Endodermal cell (in vitro differentiated cells): ENCODE measurements at regions not wholly inside any gene's neighbourhood (a gene's known extent, or its start where the extent isn't known, plus 50 kb on each side); places are given as distances from the start of the nearest gene placed in this dataset.
"Not testable (repeated sequence)": the region's sequence is repeated elsewhere in the genome, so short reads cannot be mapped to it uniquely, and the experiment has no call there.

ENCODE experiments used
- DNase-seq: peaks from one replicate; pipeline ENCODE4 v3.0.0-alpha.2; 2017
- H3K27ac ChIP-seq: 2 replicates; pipeline ENCODE4 v1.5.1; 2013; ENCODE audit warnings: mild to moderate bottlenecking, low read depth, low read length, moderate library complexity
- H3K27me3 ChIP-seq: 2 replicates; pipeline ENCODE4 v1.6.1; 2013; ENCODE audit warnings: mild to moderate bottlenecking, low read length, moderate library complexity; ENCODE audit not compliant: insufficient read depth, control insufficient read depth, poor library complexity, severe bottlenecking
- H3K36me3 ChIP-seq: 2 replicates; pipeline ENCODE4 v1.7.0; 2013; ENCODE audit warnings: mild to moderate bottlenecking, low read length, moderate library complexity; ENCODE audit not compliant: control insufficient read depth, insufficient read depth
- H3K4me1 ChIP-seq: one replicate; pipeline ENCODE4 v1.7.0; 2013; ENCODE audit warnings: low read length; ENCODE audit not compliant: control insufficient read depth, insufficient read depth
- H3K4me3 ChIP-seq: 2 replicates; pipeline ENCODE4 v1.5.1; 2013; ENCODE audit warnings: mild to moderate bottlenecking, low read length, moderate library complexity
- H3K9ac ChIP-seq: 2 replicates; pipeline ENCODE4 v1.6.1; 2013; ENCODE audit warnings: mild to moderate bottlenecking, low read length, moderate library complexity; ENCODE audit not compliant: poor library complexity, severe bottlenecking; ENCODE audit errors: extremely low read depth
- H3K9me3 ChIP-seq: 2 replicates; pipeline ENCODE4 v1.6.1; 2013; ENCODE audit warnings: mild to moderate bottlenecking, low read length, moderate library complexity; ENCODE audit not compliant: control insufficient read depth
- H3K27ac Mint-ChIP-seq: 2 replicates; pipeline ENCODE4 v1.8.0; 2020; ENCODE audit warnings: mixed read lengths
- H3K27me3 Mint-ChIP-seq: 2 replicates; pipeline ENCODE4 v1.8.0; 2021; ENCODE audit warnings: mild to moderate bottlenecking, mixed read lengths; ENCODE audit not compliant: insufficient read depth
- H3K36me3 Mint-ChIP-seq: 2 replicates; pipeline ENCODE4 v1.8.0; 2020; ENCODE audit warnings: low read depth, mixed read lengths
- H3K4me1 Mint-ChIP-seq: 2 replicates; pipeline ENCODE4 v1.8.0; 2020; ENCODE audit warnings: mixed read lengths
- H3K4me3 Mint-ChIP-seq: 2 replicates; pipeline ENCODE4 v1.8.0; 2020; ENCODE audit warnings: mild to moderate bottlenecking, moderate library complexity, mixed read lengths
- H3K9me3 Mint-ChIP-seq: 2 replicates; pipeline ENCODE4 v1.8.0; 2020; ENCODE audit warnings: mild to moderate bottlenecking, mixed read lengths
- WGBS, 2 experiments: methylation state at CpG; one replicate each; pipeline versions ENCODE4 v1.1.5 to v1.1.7; 2013; ENCODE audit warnings: missing lambda C conversion rate in 2 of 2, mixed read lengths in 1 of 2; ENCODE audit not compliant: insufficient coverage in 1 of 2, insufficient read length in 1 of 2; 5-methylcytosine and 5-hydroxymethylcytosine counted together
- TF ChIP-seq, protein P1 (sequence below): fragments of 200-600 bp; sonication (generic); conservative IDR thresholded peaks from 2 replicates; pipeline ENCODE4 v1.5.0; 2021; ENCODE audit warnings: antibody characterized with exemption, mild to moderate bottlenecking

DNA sequence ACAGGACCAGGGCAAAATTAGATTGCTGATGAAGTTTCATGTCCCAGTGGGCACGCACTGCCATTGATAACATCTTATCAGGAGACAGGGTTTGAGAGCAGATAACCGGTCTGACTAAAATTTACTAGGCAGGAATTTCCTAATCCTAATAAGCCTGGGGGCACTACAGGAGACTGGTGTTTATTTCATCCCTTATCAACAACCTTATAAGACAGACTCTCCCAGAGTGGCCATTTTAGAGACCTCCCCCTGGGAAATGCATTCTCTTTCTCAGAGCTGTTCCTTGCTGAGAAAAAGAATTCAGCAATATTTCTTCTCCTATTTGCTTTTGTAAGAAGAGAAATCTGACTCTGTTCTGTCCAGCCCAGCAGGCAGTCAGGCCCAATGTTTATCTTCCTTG is 423.4 kb upstream of the IMPG1 start:
- Histone ChIP-seq H3K9ac (no peak overlapping the region), H3K4me3 (peak overlapping the region; percentile 30), H3K9me3 (peaks cover 54% of the 10 kb centered on the region), H3K4me1 (no peaks in the 10 kb centered on the region), H3K27ac (no peak overlapping the region), H3K27me3 (no peaks in the 10 kb centered on the region), H3K36me3 (no peaks in the 10 kb centered on the region)
- Mint-ChIP-seq H3K27ac (no peak overlapping the region), H3K9me3 (peaks cover 42% of the 10 kb centered on the region), H3K36me3 (peaks cover 5% of the 10 kb centered on the region), H3K27me3 (peaks cover 5% of the 10 kb centered on the region), H3K4me3 (no peak overlapping the region), H3K4me1 (no peaks in the 10 kb centered on the region)
- TF ChIP-seq, protein P1, sequence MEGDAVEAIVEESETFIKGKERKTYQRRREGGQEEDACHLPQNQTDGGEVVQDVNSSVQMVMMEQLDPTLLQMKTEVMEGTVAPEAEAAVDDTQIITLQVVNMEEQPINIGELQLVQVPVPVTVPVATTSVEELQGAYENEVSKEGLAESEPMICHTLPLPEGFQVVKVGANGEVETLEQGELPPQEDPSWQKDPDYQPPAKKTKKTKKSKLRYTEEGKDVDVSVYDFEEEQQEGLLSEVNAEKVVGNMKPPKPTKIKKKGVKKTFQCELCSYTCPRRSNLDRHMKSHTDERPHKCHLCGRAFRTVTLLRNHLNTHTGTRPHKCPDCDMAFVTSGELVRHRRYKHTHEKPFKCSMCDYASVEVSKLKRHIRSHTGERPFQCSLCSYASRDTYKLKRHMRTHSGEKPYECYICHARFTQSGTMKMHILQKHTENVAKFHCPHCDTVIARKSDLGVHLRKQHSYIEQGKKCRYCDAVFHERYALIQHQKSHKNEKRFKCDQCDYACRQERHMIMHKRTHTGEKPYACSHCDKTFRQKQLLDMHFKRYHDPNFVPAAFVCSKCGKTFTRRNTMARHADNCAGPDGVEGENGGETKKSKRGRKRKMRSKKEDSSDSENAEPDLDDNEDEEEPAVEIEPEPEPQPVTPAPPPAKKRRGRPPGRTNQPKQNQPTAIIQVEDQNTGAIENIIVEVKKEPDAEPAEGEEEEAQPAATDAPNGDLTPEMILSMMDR, result no peak
- 86 to 90% methylated on average over 2 of the region's 2 CpGs for WGBS, 2 experiments
- no peak for DNase-seq

DNA sequence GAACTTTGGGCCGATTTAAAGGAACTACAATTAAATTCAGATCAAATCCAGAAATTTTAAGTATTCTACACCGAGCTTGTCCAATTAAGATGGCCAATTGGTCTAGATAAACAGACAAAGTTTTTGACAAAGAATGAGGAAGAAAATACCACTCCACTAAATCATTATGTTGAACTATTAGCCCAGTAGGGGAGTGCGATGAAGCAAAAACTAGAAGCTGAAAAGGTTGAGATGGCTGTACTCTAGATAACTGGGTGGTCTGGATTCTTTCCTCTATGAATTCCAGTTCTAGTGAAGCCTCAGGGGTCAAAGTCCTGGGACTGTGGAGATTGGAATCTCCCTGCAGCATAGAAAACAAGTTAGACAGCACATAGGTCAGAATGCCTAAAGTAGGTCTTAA is 418.9 kb upstream of the IMPG1 start:
- not testable (repeated sequence) for H3K4me3 ChIP-seq, H3K36me3 Mint-ChIP-seq, H3K9ac ChIP-seq, H3K4me3 Mint-ChIP-seq, H3K27me3 ChIP-seq, H3K4me1 Mint-ChIP-seq, H3K27ac ChIP-seq, H3K36me3 ChIP-seq, H3K4me1 ChIP-seq, H3K27ac Mint-ChIP-seq, DNase-seq
- WGBS, 2 experiments, result 71 to 80% methylated on average over 2 to 3 of the region's 3 CpGs
- peaks cover 54% of the 10 kb centered on the region for H3K9me3 ChIP-seq
- peaks cover 48% of the 10 kb centered on the region for H3K9me3 Mint-ChIP-seq
- peaks cover 17% of the 10 kb centered on the region for H3K27me3 Mint-ChIP-seq

DNA sequence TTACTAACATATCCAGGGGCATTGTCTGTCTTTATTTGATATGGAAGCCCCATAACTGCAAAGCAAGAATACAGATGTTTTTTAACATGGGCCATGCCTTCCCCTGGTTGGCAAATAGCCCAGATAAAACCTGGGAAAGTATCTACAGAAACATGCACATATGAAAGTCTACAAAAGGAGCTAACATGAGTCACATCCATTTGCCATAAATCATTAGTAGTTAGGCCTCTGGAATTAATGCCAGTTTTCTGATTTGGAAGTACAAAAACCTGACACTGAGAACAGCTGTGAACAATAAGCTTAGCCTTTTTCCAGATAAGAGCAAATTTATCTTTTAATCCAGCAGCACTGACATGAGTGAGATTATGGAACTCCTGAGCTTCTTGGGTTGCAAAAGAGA is 418.0 kb upstream of the IMPG1 start:
- peaks cover 44% of the 10 kb centered on the region for H3K9me3 Mint-ChIP-seq
- TF ChIP-seq, protein P1, result no peak
- Histone ChIP-seq H3K4me3 (no peak overlapping the region), H3K4me1 (no peaks in the 10 kb centered on the region), H3K27me3 (no peaks in the 10 kb centered on the region), H3K27ac (no peak overlapping the region), H3K36me3 (no peaks in the 10 kb centered on the region), H3K9ac (no peak overlapping the region), H3K9me3 (peaks cover 45% of the 10 kb centered on the region)
- peaks cover 19% of the 10 kb centered on the region for H3K27me3 Mint-ChIP-seq
- H3K36me3 Mint-ChIP-seq, result peaks cover 5% of the 10 kb centered on the region
- no peak for DNase-seq
- no peak overlapping the region for H3K4me3 Mint-ChIP-seq
- peaks cover 5% of the 10 kb centered on the region for H3K4me1 Mint-ChIP-seq
- H3K27ac Mint-ChIP-seq, result no peak overlapping the region

DNA sequence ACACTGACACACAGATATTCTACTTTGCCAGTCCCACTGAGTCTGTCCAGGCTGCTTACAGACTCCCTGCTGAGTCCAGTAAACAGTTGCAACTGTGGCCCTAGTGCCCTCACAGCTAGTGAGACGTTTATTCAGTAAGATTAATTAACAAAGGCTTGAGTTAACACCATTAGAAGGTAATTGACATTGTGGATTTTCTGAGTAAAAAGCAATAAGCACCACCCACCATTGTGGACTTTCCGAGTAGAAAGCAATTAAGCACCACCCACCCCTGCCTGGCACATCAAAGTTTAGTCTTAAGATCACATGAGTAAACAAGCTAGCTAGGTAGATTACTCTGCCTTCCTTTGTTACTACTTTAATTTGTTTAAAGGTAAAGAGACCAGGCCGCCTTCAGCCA is 408.6 kb upstream of the IMPG1 start:
- TF ChIP-seq, protein P1, result no peak
- H3K27ac ChIP-seq, result no peak overlapping the region
- Mint-ChIP-seq H3K4me1 (peaks cover 18% of the 10 kb centered on the region), H3K9me3 (peaks cover 46% of the 10 kb centered on the region), H3K27ac (peak overlapping the region; percentile 31), H3K27me3 (peaks cover 72% of the 10 kb centered on the region), H3K4me3 (no peak overlapping the region), H3K36me3 (peaks cover 3% of the 10 kb centered on the region)
- 15 to 38% methylated on average over 1 to 3 of the region's 3 CpGs for WGBS, 2 experiments
- DNase-seq, result peak; percentile 63
- H3K4me1 ChIP-seq, result no peaks in the 10 kb centered on the region
- peak overlapping the region; percentile 61 for H3K4me3 ChIP-seq
- no peak overlapping the region for H3K9ac ChIP-seq
- peaks cover 4% of the 10 kb centered on the region for H3K27me3 ChIP-seq
- H3K36me3 ChIP-seq, result no peaks in the 10 kb centered on the region
- peaks cover 48% of the 10 kb centered on the region for H3K9me3 ChIP-seq
